ENCODE measurements at regions not wholly inside any gene's neighbourhood (a gene's known extent, or its start where the extent isn't known, plus 50 kb on each side); places are given as distances from the start of the nearest gene placed in this dataset.

GRCh38 chr5:8239198-8239597 lies 370.2 kb downstream of the MTRR start:
- DNase-seq (ENCODE audit: low read depth in 2 of 2): no peak

- DNase-seq (ENCODE audit: low read depth in 2 of 2): no peak
These were observed 370.7 kb downstream of the MTRR start for GRCh38 chr5:8239646-8240045.

DNA sequence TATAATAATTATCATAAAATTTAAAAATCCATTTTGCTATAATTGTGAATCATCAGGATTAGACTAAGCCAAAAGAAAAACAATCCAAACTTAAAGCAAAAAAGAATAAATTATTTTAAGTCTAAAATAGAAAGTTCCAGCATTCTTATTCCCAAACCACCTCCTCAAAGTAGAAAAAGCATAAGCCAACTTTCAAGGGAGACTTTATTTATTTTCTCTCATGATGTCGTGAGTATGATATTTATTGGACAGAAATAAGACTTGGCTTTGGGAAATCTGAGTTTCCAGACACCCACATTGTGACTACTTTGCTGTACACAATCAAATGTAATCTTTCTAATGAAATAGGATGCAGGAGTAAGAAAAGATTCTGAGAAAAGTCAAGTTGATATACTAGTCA lies 372.1 kb downstream of the MTRR start:
- DNase-seq (ENCODE audit: low read depth in 2 of 2): no peak

DNA sequence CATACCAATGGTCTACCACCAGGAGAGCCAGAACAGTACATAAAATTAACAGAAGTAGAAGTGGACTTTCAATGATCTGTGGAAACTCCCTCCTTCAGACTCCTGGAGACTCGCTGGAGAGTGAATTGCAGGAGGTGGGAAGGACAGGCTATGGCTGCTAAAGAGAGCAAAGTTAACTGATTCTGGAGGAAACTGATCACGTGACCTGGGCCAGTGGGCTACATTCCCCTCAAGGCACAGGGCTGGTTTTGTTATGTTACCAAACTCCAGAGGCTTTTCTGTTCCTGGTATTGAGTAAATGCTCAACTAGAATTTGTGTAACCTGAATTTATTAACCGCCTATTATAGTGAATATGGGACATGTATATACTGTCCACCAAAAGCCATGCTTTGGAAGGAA lies 372.6 kb downstream of the MTRR start:
- no peak for DNase-seq (ENCODE audit: low read depth in 2 of 2)

GRCh38 chr5:8247049-8247899 lies 378.3 kb downstream of the MTRR start:
- no peak for DNase-seq (ENCODE audit: low read depth in 2 of 2)

DNA sequence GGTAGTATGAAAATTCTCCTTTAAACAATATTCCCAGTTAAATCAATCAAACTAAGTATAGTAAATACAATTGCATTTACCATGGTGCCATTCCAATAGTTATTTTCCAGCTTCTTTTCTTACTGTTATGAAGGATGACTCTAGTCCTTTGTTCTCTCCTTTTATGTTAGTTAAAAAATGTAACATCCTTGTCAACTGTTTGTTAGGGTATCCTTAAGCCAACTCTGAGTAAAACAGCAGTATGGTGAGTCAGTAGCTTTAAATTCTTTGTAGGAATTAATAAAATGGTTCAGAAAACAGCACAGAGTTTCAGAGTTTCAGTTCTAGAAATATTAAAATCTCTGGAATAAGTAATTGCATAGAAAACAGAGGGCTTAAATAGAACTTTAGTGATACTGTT lies 384.4 kb downstream of the MTRR start:
- no peak for DNase-seq (ENCODE audit: low read depth in 2 of 2)

DNA sequence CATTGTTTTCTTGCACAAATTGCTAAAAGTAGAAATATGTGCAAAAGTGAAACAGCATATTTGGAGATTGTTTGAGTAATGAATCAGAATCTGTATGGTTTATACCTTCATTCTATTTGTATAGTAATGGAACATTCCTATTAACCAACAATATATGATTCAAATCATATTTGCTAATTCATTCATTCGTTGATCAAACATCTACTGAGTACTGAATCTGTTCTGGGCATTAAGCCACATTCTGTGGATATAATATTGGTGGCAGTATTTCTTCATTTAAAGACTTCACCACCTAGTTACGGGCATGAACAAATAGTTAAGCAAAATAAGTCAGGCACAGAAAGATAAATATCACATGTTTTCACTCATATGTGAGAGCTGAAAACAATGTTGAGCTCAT lies 385.7 kb downstream of the MTRR start:
- peak in 1 of 2 experiments; percentile 3 for DNase-seq (ENCODE audit: low read depth in 2 of 2)

DNA sequence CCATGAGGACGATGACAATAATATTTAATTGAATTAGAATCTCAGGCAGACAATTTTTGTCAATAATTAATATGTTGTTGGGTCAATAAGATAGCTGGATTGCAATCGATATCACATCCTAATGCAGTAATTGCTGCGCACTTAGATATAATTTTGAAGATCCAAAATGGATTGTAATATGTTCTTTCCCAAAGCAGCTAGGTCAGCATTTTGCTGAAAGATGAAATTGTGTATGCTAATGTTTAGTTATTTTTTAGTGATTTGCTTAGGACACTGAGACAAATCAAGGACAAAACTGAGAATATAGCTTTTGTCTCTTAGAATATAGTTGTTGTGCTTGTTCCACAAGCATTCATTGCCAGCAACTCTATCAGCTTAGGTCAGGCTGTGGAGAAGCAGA lies 389.9 kb downstream of the MTRR start:
- DNase-seq (ENCODE audit: low read depth in 2 of 2): no peak

DNA sequence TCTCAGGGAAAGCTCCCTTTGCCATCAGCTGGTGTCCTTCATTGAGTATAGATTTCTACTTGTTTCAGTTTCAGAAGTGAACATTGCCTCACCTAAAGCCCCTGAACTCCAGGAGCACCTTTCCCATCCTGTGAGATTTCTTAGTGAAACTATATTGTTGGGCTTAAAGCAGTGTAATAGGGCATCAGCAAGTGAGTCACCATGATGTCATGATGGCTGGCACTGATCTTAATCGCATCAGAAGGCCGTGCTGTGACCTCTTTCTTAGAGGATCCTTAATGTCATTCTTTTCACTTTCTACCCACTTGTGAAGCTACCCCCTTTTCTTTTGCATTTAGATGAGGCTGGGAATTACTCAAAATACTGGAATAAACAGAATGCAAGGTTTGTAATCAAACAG lies 401.3 kb downstream of the MTRR start:
- DNase-seq (ENCODE audit: low read depth in 2 of 2): no peak

DNA sequence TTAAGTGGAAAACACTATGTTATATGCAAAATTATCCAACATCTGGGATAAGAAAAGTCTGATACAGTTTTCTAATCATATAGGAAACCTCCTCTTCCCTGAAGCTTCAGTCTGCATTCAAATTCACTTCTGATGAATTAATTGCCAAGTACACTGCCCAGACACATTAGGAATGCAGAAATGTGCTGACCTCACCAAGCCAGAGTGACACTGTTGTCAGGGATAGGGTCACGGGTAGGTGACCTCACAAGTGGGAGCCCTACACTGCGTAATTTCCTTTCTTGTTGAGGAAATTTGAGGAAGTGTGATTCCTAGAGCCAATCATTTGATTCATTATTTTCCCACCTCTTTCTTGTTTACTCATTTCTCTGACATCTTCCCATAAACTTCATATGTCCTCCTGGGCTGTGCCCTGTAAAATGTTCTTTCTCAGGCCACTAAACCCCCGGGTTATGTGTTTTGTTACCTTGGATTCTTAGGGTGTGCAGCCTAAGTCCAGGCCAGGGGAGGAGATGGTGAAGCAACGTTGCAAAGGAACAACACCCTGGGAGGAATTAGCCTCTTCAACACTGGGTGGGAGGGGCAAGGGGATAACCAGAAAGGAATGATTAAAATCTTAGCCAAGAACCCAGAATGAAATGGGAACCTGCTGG lies 411.9 kb downstream of the MTRR start:
- no peak for DNase-seq (ENCODE audit: low read depth in 2 of 2)

DNA sequence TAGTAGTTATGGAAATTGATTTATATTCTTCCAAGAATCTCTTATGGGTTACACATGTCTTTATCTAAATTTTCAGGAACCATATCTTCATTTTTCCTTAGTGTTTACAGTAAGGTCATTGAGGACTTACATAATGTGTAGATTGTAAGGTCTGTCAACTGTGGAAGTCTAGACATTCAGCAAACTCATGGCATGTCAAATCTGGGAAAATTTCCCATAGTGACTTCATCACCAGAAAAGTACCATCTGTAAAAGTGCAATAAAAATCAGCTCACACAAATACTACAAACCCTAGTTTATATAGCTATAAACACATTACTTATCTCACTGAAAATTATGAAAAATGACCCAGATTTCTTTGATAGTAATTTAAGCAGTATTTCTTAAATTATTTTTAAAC lies 419.4 kb downstream of the MTRR start:
- no peak for DNase-seq (ENCODE audit: low read depth in 2 of 2)

DNA sequence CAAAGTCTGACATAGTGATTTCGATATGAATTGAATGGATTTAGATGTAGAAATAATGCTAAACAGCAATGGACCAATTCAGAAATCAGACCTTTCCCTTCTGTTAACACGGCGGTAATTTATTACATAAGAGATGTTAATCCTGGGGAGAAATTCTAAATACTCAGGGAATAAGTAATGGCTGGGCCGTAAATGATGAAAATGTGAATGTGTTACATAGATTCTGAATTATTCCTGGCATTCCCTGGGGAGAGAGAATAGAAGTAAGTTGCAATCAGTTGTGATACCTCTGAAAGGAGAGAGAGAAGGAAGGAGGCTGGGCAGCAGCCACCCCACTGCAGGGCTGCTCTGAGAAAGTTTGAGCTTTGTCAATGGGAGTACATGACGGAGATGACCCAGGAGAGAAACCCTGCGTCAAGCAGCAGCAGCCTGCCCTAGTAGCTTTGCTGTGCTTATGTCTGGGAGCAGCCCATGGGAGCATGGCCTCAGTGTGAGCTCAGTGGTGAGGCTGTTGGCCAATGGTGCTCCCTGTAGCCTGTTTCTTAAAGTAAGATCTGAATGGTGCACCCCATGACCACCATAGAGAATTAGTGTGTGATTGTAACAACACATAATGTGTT lies 420.1 kb downstream of the MTRR start:
- DNase-seq (ENCODE audit: low read depth in 2 of 2): no peak

DNA sequence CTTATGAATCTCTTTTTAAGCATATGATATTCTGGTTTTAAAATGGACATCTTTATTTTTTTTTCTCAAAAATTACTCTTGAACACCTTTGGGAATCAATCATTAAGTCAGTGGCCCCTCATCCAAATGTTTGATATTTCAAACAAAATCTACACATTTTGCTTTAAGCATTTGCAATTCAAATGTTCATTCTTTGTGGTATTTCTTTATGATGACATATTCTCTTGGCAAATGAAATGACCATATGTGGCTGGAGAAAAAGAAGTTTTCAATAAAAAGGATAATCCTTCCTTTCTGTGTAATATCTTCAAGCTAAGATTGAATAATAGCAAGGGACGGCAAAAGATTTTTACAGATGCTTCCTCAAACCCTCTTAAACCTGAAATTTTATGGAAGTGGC lies 420.8 kb downstream of the MTRR start:
- DNase-seq (ENCODE audit: low read depth in 2 of 2): no peak

GRCh38 chr5:8290721-8291120 lies 421.8 kb downstream of the MTRR start:
- DNase-seq (ENCODE audit: low read depth in 2 of 2): no peak

GRCh38 chr5:8291641-8292040 lies 422.7 kb downstream of the MTRR start:
- no peak for DNase-seq (ENCODE audit: low read depth in 2 of 2)

GRCh38 chr5:8295141-8295540 lies 426.2 kb downstream of the MTRR start:
- DNase-seq (ENCODE audit: low read depth in 2 of 2): no peak

GRCh38 chr5:8299716-8300115 lies 430.8 kb downstream of the MTRR start:
- no peak for DNase-seq (ENCODE audit: low read depth in 2 of 2)

- DNase-seq (ENCODE audit: low read depth in 2 of 2): no peak
These were observed 435.4 kb downstream of the MTRR start for GRCh38 chr5:8304341-8304740.

- DNase-seq (ENCODE audit: low read depth in 2 of 2): no peak
These were observed 437.4 kb downstream of the MTRR start for GRCh38 chr5:8306288-8306896.

DNA sequence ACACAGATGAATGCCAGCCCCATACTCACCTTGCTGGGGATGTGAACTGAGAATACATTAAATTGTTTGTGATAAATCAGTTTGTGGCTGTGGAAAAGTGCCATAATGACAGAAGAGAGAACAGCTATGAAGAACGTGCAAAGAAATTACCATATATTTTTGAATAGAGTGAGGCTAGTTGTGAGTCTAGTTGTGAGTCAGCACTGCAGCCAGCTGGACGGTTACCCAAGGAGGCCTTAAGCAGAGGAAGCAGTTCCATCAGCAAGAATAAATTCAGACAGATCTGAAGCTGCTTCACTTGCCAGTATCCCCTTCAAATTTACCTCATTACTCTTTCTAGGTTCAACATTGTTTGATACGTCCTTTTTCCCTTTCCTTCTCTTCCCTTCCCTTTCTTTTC lies 446.0 kb downstream of the MTRR start:
- no peak for DNase-seq (ENCODE audit: low read depth in 2 of 2)

DNA sequence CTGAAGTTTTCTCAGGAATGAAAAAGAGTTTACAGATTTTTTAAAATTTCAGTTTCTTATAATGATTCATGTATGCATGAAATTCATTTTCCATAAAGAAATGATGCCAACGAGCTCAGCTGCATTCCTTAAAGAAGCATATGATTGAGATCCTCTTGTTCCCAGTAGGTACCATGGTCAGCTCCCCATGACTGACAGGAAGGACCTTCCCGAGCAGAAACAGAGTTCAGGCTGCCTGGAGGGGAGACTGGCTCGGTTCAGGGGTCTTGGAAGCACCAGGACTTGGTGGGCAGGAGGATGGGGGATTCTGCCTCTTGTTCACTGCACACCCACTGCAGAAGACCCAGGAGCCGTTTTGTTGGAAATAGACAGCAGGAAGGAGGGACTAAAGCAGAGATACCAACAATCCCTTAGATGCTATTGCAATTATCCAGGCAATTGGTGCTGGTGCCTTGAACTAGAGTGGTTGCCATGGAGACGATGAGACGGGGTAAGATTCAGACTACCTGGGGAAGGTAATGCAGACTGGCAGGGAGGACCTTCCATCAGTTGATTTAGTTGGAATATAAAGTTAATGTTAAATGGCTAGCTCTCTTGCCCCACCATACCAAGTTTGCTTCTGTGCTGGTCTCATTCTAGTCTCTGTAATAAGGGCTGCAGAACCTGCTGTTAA lies 447.8 kb downstream of the MTRR start:
- no peak for DNase-seq (ENCODE audit: low read depth in 2 of 2)

DNA sequence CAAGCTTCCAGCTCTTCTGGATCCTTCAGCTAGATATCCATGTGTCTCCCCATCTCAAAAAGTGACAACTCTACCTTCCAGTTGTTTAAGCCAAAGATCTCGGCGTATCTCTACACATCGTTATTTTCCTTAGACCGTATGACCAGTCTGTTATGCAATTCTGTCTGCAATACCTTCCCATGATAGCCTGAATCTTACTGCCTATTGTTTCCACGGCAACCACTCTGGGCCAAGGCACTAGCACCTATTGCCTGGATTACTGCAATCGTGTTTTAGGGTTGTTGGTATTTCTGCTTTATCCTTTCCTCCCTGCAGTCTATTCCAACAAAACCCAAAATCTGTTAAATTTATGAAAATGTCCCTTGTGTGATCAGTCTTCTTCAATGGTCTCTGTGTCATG lies 448.4 kb downstream of the MTRR start:
- DNase-seq (ENCODE audit: low read depth in 2 of 2): no peak
